Lung (tissue), 11 donors: ENCODE measurements at regions not wholly inside any gene's neighbourhood (a gene's known extent, or its start where the extent isn't known, plus 50 kb on each side); places are given as distances from the start of the nearest gene placed in this dataset.

ENCODE experiments used
- ATAC-seq: fragments of 200-7000 bp; cut with Tn5 transposase; one replicate; pipeline ENCODE4 v1.9.1; 2020; ENCODE audit warnings: moderate number of reproducible peaks; ENCODE audit not compliant: insufficient read depth, low FRiP score
- DNase-seq, 3 donors: peaks; one replicate each; pipeline ENCODE4 v3.0.0-alpha.2; 2013 to 2017
- H3K27ac ChIP-seq, 2 donors: one replicate each; pipeline ENCODE4 v1.5.1; 2013; ENCODE audit warnings: mild to moderate bottlenecking in 2 of 2, moderate library complexity in 2 of 2, control low read depth in 1 of 2, inconsistent platforms in 1 of 2, low read depth in 1 of 2, low read length in 1 of 2
- H3K27me3 ChIP-seq, 3 donors: one replicate each; pipeline ENCODE4 v1.5.1; 2013; ENCODE audit warnings: low read length in 2 of 3; ENCODE audit not compliant: control insufficient read depth in 3 of 3, insufficient read depth in 3 of 3
- H3K36me3 ChIP-seq, 4 donors: one replicate each; pipeline ENCODE4 v1.5.1; 2013; ENCODE audit warnings: low read length in 4 of 4, mild to moderate bottlenecking in 1 of 4, moderate library complexity in 1 of 4; ENCODE audit not compliant: control insufficient read depth in 4 of 4, insufficient read depth in 4 of 4
- H3K4me1 ChIP-seq, 5 donors: one replicate each; pipeline ENCODE4 v1.5.1; 2013; ENCODE audit warnings: low read length in 5 of 5, mild to moderate bottlenecking in 2 of 5, moderate library complexity in 1 of 5; ENCODE audit not compliant: control insufficient read depth in 5 of 5, insufficient read depth in 5 of 5
- H3K4me3 ChIP-seq: one replicate; pipeline ENCODE4 v1.5.1; 2013; ENCODE audit warnings: mild to moderate bottlenecking, control low read depth, moderate library complexity
- H3K9ac ChIP-seq, 2 donors: one replicate each; pipeline ENCODE4 v1.5.1; 2013; ENCODE audit warnings: low read length in 2 of 2, control low read depth in 1 of 2; ENCODE audit not compliant: insufficient read depth in 1 of 2
- H3K9me3 ChIP-seq, 4 donors: one replicate each; pipeline ENCODE4 v1.5.1; 2013; ENCODE audit warnings: low read length in 3 of 4, mild to moderate bottlenecking in 1 of 4, moderate library complexity in 1 of 4; ENCODE audit not compliant: control insufficient read depth in 4 of 4, insufficient read depth in 3 of 4
- CTCF ChIP-seq: IDR thresholded peaks from 2 replicates; pipeline ENCODE4 v1.5.1; 2012; ENCODE audit warnings: mild to moderate bottlenecking; ENCODE audit errors: control extremely low read depth, extremely low read depth
- WGBS, 2 donors: extraction: QIAGEN DNeasy Blood & Tissue Kit; methylation state at CpG; one replicate each; pipeline ENCODE4 v1.1.7; 2013; 5-methylcytosine and 5-hydroxymethylcytosine counted together
- donor health status: control.
- donor health status: control.
- donor health status: Bipolar disorder and iron deficiency.
- donor health status: healthy.
- donor health status: DM: yes; HTN: yes; CAD: no.

GRCh38 chr1:60681095-60681860 is 401.1 kb upstream of the NFIA start:
- Histone ChIP-seq H3K4me3 (no peak overlapping the region), H3K4me1 (no peaks in the 10 kb centered on the region), H3K9me3 (no peaks in the 10 kb centered on the region), H3K27ac (no peak overlapping the region), H3K27me3 (no peaks in the 10 kb centered on the region), H3K36me3 (no peaks in the 10 kb centered on the region), H3K9ac (no peak overlapping the region)
- ATAC-seq (no peak), DNase-seq (no peak)
- TF ChIP-seq CTCF, result no peak
- 61 to 67% methylated on average over 2 of the region's 2 CpGs for WGBS, 2 donors

- no peak for TF ChIP-seq CTCF
- ATAC-seq (no peak), DNase-seq (no peak)
- Histone ChIP-seq H3K27me3 (no peaks in the 10 kb centered on the region), H3K4me3 (no peak overlapping the region), H3K9me3 (no peaks in the 10 kb centered on the region), H3K36me3 (no peaks in the 10 kb centered on the region), H3K27ac (no peak overlapping the region), H3K4me1 (no peaks in the 10 kb centered on the region), H3K9ac (no peak overlapping the region)
- WGBS, 2 donors, result 83 to 88% methylated on average over 7 of the region's 7 CpGs
Measured at GRCh38 chr1:60679524-60680375, 402.6 kb upstream of the NFIA start.

- DNase-seq, result no peak
- ATAC-seq, result no peak
- no peak for TF ChIP-seq CTCF
- no peaks in the 10 kb centered on the region for H3K4me1 ChIP-seq
- no peak overlapping the region for H3K9ac ChIP-seq
- no peaks in the 10 kb centered on the region for H3K36me3 ChIP-seq
- WGBS, 2 donors, result 78 to 87% methylated on average over 2 of the region's 2 CpGs
- H3K4me3 ChIP-seq, result no peak overlapping the region
- H3K27me3 ChIP-seq, result no peaks in the 10 kb centered on the region
- H3K9me3 ChIP-seq, result no peaks in the 10 kb centered on the region
- no peak overlapping the region for H3K27ac ChIP-seq
Measured at GRCh38 chr1:60678802-60679201, 403.6 kb upstream of the NFIA start.
